ENCODE measurements at regions not wholly inside any gene's neighbourhood (a gene's known extent, or its start where the extent isn't known, plus 50 kb on each side); places are given as distances from the start of the nearest gene placed in this dataset.
A peak's percentile ranks its signal among the peaks of the same experiment; 100 is the strongest.
"Not testable (repeated sequence)": the region's sequence is repeated elsewhere in the genome, so short reads cannot be mapped to it uniquely, and the experiment has no call there.

- H3K9ac ChIP-seq, H3K4me3 ChIP-seq, H3K27ac ChIP-seq, H3K36me3 ChIP-seq, H3K4me2 ChIP-seq: not testable (repeated sequence)
- peaks cover 0 to 18% (median 9%) of the 10 kb centered on the region in 11 experiments; a peak in 11 of 22 replicates for H3K27me3 ChIP-seq
- H3K9me3 ChIP-seq (replicated peaks in 1 of 11) = peaks cover 1 to 13% (median 6%) of the 10 kb centered on the region in 11 experiments; a peak in 16 of 22 replicates
- H4K20me1 ChIP-seq = peaks cover 0 to 13% (median 0%) of the 10 kb centered on the region in 11 experiments; a peak in 5 of 22 replicates
- peaks cover 0 to 14% (median 9%) of the 10 kb centered on the region in 10 experiments; a peak in 12 of 20 replicates for H3K4me1 ChIP-seq
Observed at GRCh38 chr1:25171013-25171412, 61.3 kb downstream of the SYF2 start.

GRCh38 chr1:25170439-25170838 is 61.9 kb downstream of the SYF2 start:
- Histone ChIP-seq H3K27me3 (peaks cover 0 to 18% (median 9%) of the 10 kb centered on the region in 11 experiments; a peak in 11 of 22 replicates), H3K4me1 (peaks cover 0 to 14% (median 9%) of the 10 kb centered on the region in 10 experiments; a peak in 12 of 20 replicates), H3K27ac (no peak overlapping the region), H3K9me3 (replicated peaks in 1 of 11) (peaks cover 0 to 8% (median 4%) of the 10 kb centered on the region in 11 experiments; a peak in 7 of 22 replicates), H3K4me3 (no peak overlapping the region), H3K9ac (no peak overlapping the region), H4K20me1 (peaks cover 0 to 13% (median 0%) of the 10 kb centered on the region in 11 experiments; a peak in 5 of 22 replicates), H3K4me2 (no peak overlapping the region), H3K36me3 (no peaks in the 10 kb centered on the region)
- TF ChIP-seq Cebpa-rat (IDR thresholded peaks at IDR 0.05) = no peak

GRCh38 chr1:25169610-25170009 is 62.7 kb downstream of the SYF2 start:
- no peaks in the 10 kb centered on the region for H3K36me3 ChIP-seq
- H3K4me3 ChIP-seq = no peak overlapping the region
- H3K4me1 ChIP-seq = peaks cover 0 to 14% (median 9%) of the 10 kb centered on the region in 10 experiments; a peak in 12 of 20 replicates
- peaks cover 0 to 13% (median 0%) of the 10 kb centered on the region in 11 experiments; a peak in 5 of 22 replicates for H4K20me1 ChIP-seq
- H3K9ac ChIP-seq = no peak overlapping the region
- peaks cover 0 to 18% (median 9%) of the 10 kb centered on the region in 11 experiments; a peak in 11 of 22 replicates for H3K27me3 ChIP-seq
- TF ChIP-seq Cebpa-rat (IDR thresholded peaks at IDR 0.05) = no peak
- H3K9me3 ChIP-seq (replicated peaks in 1 of 11) = peaks cover 0 to 8% (median 3%) of the 10 kb centered on the region in 11 experiments; a peak in 5 of 22 replicates
- no peak overlapping the region for H3K4me2 ChIP-seq
- no peak overlapping the region for H3K27ac ChIP-seq

GRCh38 chr1:25169168-25169567 is 63.1 kb downstream of the SYF2 start:
- no peak overlapping the region for H3K9ac ChIP-seq
- peaks cover 0 to 18% (median 9%) of the 10 kb centered on the region in 11 experiments; a peak in 11 of 22 replicates for H3K27me3 ChIP-seq
- H3K27ac ChIP-seq = no peak overlapping the region
- peaks cover 0 to 8% (median 3%) of the 10 kb centered on the region in 11 experiments; a peak in 6 of 22 replicates for H3K9me3 ChIP-seq (replicated peaks in 1 of 11)
- no peaks in the 10 kb centered on the region for H3K36me3 ChIP-seq
- H3K4me1 ChIP-seq = peaks cover 0 to 14% (median 9%) of the 10 kb centered on the region in 10 experiments; a peak in 12 of 20 replicates
- no peak overlapping the region for H3K4me3 ChIP-seq
- H4K20me1 ChIP-seq = peaks cover 0 to 13% (median 0%) of the 10 kb centered on the region in 11 experiments; a peak in 5 of 22 replicates
- TF ChIP-seq Cebpa-rat (IDR thresholded peaks at IDR 0.05) = no peak
- no peak overlapping the region for H3K4me2 ChIP-seq

- Histone ChIP-seq H3K36me3 (no peaks in the 10 kb centered on the region), H3K27me3 (peaks cover 0 to 18% (median 9%) of the 10 kb centered on the region in 11 experiments; a peak in 11 of 22 replicates), H3K4me3 (no peak overlapping the region), H3K4me2 (no peak overlapping the region), H3K4me1 (peaks cover 0 to 14% (median 9%) of the 10 kb centered on the region in 10 experiments; a peak in 12 of 20 replicates), H3K9me3 (replicated peaks in 1 of 11) (peaks cover 0 to 13% (median 4%) of the 10 kb centered on the region in 11 experiments; a peak in 6 of 22 replicates), H3K9ac (no peak overlapping the region), H4K20me1 (peaks cover 0 to 13% (median 0%) of the 10 kb centered on the region in 11 experiments; a peak in 5 of 22 replicates), H3K27ac (no peak overlapping the region)
- TF ChIP-seq Cebpa-rat (IDR thresholded peaks at IDR 0.05) = no peak
Observed at GRCh38 chr1:25168193-25169071, 63.9 kb downstream of the SYF2 start.

- Histone ChIP-seq H3K4me2 (peak overlapping the region in 10 of 11 experiments; percentile 0 to 73 (median 50); a peak in 17 of 22 replicates), H3K36me3 (no peaks in the 10 kb centered on the region), H3K4me3 (no peak overlapping the region), H3K27me3 (peaks cover 0 to 18% (median 9%) of the 10 kb centered on the region in 11 experiments; a peak in 11 of 22 replicates), H3K9me3 (replicated peaks in 1 of 11) (peaks cover 0 to 13% (median 4%) of the 10 kb centered on the region in 11 experiments; a peak in 6 of 22 replicates), H3K9ac (no peak overlapping the region), H4K20me1 (peaks cover 0 to 13% (median 0%) of the 10 kb centered on the region in 11 experiments; a peak in 5 of 22 replicates), H3K4me1 (peaks cover 0 to 14% (median 9%) of the 10 kb centered on the region in 10 experiments; a peak in 12 of 20 replicates), H3K27ac (no peak overlapping the region)
- TF ChIP-seq Cebpa-rat (IDR thresholded peaks at IDR 0.05) = no peak
Observed at GRCh38 chr1:25167269-25168192, 64.8 kb downstream of the SYF2 start.

GRCh38 chr1:25166847-25167246 is 65.5 kb downstream of the SYF2 start:
- Histone ChIP-seq H3K36me3 (no peaks in the 10 kb centered on the region), H3K4me1 (peaks cover 0 to 14% (median 9%) of the 10 kb centered on the region in 10 experiments; a peak in 12 of 20 replicates), H3K4me3 (no peak overlapping the region), H3K9ac (no peak overlapping the region), H3K27ac (no peak overlapping the region), H3K9me3 (replicated peaks in 1 of 11) (peaks cover 0 to 13% (median 4%) of the 10 kb centered on the region in 11 experiments; a peak in 6 of 22 replicates), H3K27me3 (peaks cover 0 to 18% (median 9%) of the 10 kb centered on the region in 11 experiments; a peak in 11 of 22 replicates), H4K20me1 (peaks cover 0 to 13% (median 0%) of the 10 kb centered on the region in 11 experiments; a peak in 5 of 22 replicates), H3K4me2 (peak overlapping the region in 10 of 11 experiments; percentile 0 to 73 (median 50); a peak in 17 of 22 replicates)
- no peak for TF ChIP-seq Cebpa-rat (IDR thresholded peaks at IDR 0.05)

- Histone ChIP-seq H3K4me1 (peaks cover 0 to 14% (median 9%) of the 10 kb centered on the region in 10 experiments; a peak in 12 of 20 replicates), H3K27ac (no peak overlapping the region), H3K36me3 (no peaks in the 10 kb centered on the region), H3K4me2 (no peak overlapping the region), H3K27me3 (peaks cover 0 to 14% (median 9%) of the 10 kb centered on the region in 11 experiments; a peak in 11 of 22 replicates), H3K4me3 (no peak overlapping the region), H3K9ac (no peak overlapping the region), H4K20me1 (peaks cover 0 to 13% (median 0%) of the 10 kb centered on the region in 11 experiments; a peak in 5 of 22 replicates), H3K9me3 (replicated peaks in 1 of 11) (peaks cover 0 to 13% (median 4%) of the 10 kb centered on the region in 11 experiments; a peak in 6 of 22 replicates)
- TF ChIP-seq Cebpa-rat (IDR thresholded peaks at IDR 0.05) = no peak
Observed at GRCh38 chr1:25163986-25164385, 68.3 kb downstream of the SYF2 start.

Measured in BLaER1 treated with 17β-estradiol and CSF1 and Interleukin-3, amounts not matched to agents 10 nM and 100 nM (cell line).